ENCODE measurements at regions not wholly inside any gene's neighbourhood (a gene's known extent, or its start where the extent isn't known, plus 50 kb on each side); places are given as distances from the start of the nearest gene placed in this dataset.
"Not testable (repeated sequence)": the region's sequence is repeated elsewhere in the genome, so short reads cannot be mapped to it uniquely, and the experiment has no call there.

DNA sequence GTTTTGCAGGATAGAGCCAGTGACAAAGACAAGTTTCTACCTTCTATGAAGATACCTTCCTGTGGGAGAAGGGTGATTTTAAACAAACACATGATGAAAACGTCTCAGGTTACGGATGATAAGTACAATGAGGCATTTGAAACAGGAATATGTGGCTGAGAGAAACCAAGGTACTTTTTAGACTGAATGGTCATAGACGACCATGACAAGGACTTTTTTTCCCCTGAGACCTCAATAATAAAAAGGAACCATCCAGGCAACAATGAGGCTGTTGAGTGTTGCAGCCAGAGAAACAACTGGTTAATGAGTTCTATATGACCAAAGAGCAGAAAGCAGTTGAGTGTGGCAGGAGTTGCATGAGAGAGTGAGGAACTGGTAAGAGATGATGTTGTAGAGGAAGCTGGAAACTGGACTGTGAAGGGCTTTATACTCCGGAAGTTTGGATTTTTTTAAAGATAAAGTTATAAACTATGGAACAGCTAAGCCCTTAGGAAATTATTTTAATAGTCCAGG, 306.1 kb upstream of the CYRIA start:
- no peak for DNase-seq (ENCODE audit: low read depth)

DNA sequence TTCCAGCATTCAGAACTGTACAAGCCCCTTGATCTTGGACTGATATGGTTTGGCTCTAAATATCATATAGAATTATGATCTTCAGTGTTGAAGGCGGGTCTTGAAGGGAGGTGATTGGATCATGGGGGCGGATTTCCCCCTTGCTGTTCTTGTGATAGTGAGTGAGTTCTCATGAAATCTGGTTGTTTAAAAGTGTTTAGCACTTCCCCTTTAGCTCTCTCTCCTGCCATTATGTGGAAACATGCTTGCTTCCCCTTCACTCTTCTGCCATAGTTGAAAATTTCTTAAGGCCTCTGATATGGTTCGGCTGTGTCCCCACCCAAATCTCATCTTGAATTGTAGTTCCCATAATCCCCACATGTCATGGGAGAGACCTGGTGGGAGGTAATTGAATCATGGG, 305.3 kb upstream of the CYRIA start:
- DNase-seq (ENCODE audit: low read depth): not testable (repeated sequence)

DNA sequence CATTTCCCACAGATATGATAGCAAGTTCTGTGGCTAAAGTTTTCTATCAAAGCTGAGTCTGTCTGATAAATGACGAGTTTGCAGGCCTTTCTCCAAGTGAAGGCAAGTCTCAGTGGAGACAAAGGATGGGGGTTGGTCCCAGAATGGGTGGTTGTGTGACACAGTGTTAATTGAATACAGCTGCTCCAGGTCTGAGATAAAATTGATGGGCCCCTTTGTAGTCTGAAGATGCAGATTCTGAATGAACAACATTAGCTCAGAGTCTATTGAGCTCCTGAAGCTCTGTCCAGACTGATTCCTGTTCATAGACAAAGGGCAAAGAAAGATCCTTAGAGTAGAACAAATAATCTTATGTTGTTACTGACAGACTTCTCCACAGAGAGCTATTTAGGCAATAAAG, 296.9 kb upstream of the CYRIA start:
- no peak for DNase-seq (ENCODE audit: low read depth)

DNA sequence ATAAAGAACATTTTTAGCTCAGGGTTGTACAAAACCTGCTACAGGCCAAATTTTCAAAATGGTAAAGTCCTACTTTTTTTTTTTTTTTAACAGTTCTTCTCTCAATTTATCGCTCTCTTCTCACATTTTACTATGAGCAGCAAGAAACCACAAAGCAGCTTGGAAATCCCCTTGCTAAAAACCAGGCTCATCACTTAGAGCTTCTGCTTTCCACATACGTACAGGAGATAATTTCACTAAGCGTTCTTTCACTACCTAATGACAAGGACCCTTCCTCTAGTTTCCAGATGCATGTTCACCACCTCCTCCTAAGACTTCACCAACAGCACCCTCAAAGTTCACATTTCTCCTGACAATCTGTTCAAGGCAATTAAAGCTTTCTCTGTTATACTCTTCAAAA, 294.9 kb upstream of the CYRIA start:
- DNase-seq (ENCODE audit: low read depth): no peak

DNA sequence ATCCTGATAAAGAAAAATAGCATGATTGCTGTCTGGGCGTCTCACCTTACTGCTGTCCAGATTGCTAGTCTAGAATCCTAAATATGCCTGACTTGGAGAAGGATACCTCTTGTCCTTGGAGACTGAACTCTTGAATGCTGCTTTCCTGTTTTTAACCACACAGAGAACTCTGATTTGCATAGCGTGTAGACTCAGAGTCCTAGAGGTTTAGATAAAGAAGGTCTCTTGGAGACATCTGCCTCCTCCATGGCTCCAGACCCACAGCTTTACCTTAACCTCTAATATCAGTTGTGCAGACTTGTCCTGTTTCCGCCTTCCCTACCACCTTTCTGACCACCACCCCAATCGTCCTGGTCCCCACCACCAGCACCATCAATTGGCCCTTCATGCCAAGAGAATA, 292.6 kb upstream of the CYRIA start:
- no peak for DNase-seq (ENCODE audit: low read depth)

DNA sequence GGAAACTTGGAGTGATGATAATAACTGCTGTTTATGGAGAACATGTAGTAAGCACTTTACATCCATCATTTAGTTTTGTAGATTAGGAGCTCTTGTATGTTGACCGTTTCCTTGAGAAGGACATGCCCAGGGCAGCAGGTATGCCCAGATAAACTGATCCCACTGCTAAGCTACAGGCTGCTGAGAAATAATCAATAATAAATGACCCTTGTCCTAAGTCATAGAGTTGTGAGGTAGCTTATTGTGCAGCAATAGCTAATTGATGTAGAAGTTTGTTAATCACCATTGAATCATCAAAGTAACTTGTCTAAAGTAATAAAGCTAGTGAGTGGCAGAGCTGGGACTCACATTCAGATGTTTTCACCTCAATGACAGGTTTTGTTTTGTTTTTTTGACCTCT, 287.2 kb upstream of the CYRIA start:
- DNase-seq (ENCODE audit: low read depth): no peak

DNA sequence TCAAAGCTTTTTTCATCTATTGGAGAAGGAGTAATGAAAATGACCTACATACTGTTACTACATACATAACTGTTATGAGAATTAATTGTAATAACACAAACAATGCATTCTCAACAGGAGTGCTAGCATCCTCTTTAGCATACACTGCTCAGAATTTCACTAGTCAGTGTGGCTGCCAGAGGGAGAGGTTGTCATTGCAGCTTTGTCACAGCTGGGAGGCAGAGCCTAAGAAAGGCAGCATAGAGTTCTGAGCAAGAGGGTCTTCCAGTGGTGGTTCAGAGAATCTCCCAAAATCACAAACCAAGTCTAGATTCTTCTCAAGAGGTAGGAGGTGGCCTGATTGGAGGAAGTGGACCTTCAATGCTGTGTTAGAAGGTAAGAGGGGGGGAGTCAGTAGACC, 286.7 kb upstream of the CYRIA start:
- no peak for DNase-seq (ENCODE audit: low read depth)

DNA sequence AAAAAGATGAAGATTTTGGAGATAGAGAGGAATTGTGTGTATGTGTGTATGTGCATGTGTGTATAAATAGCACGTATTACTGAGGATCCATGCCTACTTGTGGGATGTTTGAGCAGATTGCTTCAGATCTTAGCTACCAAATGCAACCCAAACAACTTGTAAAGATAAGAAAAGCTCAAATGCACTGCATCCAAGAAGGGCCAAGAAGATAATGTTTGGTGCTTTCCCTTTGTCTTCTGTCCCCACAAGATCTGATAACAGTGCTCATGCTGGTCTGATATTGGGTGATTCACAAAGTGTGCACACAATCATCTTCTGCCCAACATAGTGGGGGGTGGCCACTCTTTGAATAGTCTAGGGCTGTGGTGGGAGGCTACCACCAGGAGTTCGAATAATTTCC, 284.8 kb upstream of the CYRIA start:
- DNase-seq (ENCODE audit: low read depth): peak; percentile 74

DNA sequence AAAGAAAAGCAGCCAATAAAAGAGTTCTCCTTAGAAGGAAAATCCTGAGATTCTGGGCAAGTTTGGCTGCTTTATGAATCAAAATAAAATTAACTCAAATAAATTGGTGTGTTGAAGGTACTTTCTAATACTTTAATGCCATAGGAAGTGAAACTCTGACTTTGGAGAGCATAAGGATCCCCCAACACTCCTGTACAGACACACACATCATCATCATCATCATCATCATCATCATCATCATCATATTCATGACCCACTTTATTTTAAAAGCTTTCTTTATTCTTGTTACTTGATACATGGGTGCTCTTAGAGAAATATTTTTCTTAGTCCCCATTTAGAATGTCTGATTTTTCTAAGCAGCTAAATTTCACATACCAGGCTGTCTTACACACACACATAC, 283.1 kb upstream of the CYRIA start:
- DNase-seq (ENCODE audit: low read depth): no peak

DNA sequence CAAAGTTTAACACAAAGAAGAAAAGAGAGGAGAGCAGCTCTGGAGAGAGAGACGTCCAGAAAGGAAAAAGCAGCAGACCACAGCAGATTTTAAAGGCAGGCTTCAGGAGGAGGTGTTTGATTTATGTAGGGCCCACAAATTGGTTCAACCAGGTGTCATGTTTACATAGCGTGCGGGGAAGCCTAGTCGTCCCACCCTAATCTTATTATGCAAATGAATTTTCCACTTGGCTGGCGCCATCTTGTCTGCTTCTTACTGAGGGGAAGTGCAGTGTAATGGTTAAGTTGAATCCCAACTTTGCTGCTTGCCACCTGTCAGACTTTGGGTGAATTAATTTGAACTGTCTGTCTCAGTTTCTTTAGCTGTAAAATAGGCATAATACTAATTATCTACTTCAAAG, 282.4 kb upstream of the CYRIA start:
- DNase-seq (ENCODE audit: low read depth): no peak

DNA sequence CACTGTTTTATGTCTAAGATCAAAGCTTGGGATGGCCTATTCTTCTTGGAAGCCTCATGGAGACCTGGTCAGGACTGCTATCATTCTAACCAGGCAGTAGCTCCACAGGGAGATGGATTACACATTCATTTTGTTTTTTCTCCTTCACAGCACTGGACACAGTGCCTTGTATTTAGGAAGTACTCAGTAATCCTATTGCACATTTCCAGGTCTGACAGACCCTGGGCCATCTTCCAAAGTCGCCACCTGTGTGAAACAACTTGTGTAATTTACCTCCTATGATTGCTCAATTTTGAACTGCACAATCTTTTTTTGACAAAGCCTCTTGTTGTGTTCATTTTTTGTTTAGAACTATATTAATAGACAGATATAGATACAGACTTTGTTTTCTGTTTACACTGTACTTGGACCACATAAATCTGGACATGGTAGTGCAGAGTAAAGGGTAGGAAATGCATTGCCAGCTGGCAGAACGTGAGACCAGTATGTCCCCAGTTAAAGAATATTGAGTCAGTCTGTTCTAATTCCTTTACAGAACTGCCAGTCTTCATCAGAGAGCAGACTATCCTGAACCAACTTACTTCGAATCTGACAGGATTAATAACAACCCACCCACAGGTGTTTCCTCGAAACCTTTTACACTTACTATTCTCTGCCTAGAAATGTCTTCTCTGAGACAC, 277.8 kb upstream of the CYRIA start:
- DNase-seq (ENCODE audit: low read depth): no peak

DNA sequence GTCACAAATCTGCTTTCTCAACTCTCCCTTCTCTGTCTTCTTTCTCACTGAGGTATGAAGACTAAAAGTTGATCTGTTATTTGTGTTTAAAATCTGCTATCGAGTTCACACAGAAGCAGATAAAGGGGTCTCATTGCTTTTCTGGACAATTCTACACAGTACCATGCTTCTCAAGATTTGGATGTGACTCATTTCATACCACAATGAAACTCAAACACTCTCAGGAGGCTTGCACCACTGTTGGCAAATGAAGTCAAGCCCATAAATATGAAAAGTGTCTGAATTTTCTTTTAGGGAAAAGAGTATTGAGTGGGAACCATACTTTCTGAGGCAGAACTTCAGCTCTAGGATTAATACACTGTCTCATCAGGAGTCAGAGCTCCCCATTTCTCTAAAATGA, 274.6 kb upstream of the CYRIA start:
- no peak for DNase-seq (ENCODE audit: low read depth)

DNA sequence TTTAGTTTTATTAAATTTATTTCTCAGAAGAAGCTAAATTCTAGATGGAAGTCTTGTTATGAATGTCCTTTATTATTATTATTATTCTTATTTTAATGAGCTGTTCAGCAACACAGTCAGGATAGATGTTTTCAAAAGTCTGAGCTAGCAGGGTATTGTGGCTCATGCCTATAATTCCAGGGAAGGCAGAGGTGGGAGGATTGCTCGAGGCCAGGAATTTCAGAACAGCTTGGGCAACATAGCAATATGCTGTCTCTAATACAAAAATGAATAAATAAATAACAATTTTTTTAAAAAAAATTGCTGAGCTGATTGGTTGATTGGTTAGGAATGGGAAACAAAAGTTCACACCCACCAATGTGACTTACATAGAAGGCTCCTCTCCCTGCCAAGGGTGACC, 274.1 kb upstream of the CYRIA start:
- no peak for DNase-seq (ENCODE audit: low read depth)

DNA sequence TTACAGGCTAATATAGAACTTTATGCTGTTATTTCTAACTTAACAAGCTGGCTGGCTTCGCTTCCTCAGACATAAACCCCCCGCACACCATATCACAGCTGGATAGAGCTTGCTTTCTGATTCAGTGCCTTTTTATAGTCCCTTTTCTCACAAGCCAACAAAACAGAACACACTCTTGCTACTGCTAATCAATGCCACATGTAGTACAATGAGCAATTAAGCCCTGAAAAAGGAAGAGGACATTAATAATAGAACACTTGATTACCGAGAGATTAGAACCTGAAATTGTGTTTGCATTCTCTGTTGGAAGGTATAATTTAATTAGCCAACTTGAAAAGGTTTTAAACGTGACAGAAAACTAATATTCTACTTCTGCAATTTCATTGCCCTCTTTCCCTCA, 267.7 kb upstream of the CYRIA start:
- no peak for DNase-seq (ENCODE audit: low read depth)

DNA sequence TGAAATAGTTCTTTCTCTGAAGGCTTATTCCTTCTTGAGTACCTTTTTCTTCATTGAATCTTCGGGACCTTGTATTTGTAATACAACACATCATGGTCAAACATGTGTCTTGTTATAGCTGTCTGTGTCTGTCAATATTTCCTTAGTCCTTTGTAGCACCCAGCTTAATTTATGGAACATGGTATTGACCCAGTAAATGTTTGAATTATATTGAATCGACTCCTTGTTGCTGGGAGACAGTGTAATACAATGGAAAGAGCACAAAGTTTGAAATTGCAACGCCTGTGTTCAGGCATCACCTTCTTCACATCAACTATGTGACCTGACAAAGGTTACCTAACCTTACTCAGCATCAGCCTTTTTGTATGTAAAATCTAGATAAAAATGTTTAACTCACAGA, 267.2 kb upstream of the CYRIA start:
- no peak for DNase-seq (ENCODE audit: low read depth)

DNA sequence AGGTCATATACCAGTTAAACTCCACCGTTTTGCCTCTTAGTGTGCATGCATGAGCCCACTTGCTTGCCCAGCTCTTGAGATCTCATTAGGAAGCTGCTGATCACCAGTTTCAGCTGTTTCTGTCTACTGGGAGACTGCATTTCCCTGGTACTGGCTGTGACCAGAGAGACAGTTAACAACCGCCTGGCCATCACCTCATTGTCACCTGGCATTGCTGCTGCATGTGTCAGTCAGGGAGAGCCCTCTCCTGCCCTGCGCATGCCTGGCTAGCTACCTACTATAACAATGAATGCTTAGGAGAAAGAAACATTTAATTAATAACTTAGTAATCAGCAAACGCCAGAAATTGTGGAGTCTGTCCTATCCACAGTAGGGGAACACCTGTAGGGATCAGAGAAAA, 265.8 kb upstream of the CYRIA start:
- DNase-seq (ENCODE audit: low read depth): no peak

DNA sequence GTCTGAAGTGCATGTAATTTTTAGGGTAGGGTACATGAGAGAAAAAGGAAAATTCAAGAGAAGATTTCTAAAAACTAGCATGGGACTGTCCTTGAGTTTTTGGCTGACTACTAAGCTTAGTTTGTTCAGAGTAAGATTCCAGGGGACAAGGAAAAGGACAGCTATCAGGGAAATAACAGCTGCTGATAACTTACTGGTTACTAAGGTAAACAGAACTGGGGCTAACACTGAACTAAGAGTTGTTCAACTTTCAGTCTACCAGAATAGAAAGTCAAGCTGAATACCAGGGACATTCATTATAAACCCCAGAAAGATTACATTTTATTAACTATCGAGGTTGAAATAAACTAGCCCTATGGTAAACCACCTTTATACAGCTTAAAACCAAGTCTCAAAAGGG, 261.8 kb upstream of the CYRIA start:
- no peak for DNase-seq (ENCODE audit: low read depth)

DNA sequence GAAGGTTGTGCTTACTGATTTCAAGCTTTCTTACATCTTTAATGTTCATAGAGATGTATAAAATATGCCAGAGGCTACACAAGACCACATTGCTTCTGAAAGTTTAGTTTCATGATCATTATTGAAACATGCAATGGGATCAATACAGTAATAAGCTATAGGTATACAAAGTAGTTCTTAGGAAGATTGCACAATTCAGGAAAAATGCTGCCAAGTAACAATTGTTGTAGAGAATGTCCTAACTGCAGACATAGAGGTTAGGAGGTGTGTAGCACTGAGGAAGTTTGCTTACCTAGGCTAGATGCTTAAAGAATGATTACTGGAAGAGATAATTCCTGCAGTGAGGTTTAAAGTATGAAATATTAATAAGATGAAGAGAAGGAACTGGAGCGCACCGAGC, 259.5 kb upstream of the CYRIA start:
- no peak for DNase-seq (ENCODE audit: low read depth)

DNA sequence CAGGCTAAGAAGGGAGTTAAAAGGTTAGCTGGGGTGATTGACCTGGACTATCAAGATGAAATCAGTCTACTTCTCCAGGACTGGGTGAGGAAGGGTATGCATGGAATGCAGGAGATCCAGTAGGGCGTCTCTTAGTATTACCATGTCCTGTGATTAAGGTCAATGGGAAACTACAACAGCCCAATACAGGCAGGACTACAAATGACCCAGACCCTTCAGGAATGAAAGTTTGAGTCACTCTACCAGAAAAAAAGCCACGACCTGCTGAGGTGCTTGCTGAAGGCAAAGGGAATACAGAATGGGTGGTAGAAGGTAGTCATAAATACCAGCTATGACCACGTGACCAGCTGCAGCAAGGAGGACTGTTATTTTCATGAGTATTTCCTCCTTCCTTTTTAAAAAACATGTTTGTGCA, 249.7 kb upstream of the CYRIA start:
- DNase-seq (ENCODE audit: low read depth): not testable (repeated sequence)

DNA sequence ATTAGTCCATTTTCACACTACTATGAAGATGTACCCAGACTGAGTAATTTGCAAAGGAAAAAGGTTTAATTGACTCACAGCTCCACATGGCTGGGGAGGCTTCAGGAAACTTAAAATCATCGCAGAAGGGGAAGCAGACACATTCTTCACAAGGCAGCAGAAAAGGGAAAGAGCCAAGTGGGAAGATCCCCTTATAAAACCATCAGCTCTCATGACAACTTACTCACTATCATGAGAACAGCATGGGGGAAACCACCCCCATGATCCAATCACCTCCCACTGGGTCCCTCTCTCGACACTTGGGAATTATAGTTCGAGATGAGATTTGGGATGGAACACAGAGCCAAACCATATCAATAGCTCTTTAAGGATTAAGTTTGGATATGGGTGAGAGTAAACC, 246.1 kb upstream of the CYRIA start:
- DNase-seq (ENCODE audit: low read depth): no peak

DNA sequence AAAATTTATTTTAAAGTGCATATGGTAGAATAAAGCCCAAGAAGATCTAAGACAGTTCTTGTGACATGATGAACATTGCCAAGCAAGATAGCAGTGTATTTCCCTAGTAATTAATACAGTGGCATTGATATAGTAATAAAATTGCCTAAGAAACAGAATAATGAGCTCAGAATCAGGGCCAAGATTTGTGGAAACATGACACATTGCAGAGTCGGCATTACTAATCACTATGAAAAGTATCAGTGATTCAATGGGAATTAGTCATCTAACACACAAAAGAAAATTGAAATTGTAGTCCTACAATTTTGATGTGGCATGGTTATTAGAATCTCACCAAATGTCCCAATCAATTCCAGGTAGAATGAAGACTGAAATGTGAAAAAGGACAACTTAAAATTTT, 243.0 kb upstream of the CYRIA start:
- DNase-seq (ENCODE audit: low read depth): no peak

DNA sequence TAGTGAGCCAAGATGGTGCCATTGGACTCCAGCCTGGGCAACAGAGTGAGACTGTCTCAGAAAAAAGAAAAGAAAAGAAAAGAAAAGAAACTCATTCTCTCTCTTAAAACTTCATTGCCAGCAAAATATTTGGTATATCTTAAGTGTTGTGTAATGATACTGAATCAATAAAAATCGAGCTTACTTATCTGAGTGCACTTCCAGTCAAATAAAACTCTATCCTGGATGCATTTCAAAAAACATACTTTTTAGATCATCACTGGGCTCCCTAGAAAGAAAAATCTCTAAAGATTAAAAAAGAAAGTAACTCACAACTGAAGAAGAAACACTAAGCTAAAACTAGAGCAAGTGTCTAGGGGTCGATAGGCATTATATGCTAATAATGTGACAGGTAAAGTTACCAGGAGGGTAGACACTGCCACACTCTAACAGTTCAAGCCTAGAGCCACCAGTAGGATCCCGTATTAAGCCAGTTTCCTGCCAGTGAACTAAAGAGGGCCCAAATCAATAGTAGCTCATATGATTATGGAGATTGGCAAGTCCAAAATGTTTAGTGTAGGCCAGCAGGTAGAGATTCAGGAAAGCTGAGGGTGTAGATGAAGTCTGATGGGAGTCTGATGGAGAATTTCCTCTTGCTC, 242.1 kb upstream of the CYRIA start:
- DNase-seq (ENCODE audit: low read depth): no peak

DNA sequence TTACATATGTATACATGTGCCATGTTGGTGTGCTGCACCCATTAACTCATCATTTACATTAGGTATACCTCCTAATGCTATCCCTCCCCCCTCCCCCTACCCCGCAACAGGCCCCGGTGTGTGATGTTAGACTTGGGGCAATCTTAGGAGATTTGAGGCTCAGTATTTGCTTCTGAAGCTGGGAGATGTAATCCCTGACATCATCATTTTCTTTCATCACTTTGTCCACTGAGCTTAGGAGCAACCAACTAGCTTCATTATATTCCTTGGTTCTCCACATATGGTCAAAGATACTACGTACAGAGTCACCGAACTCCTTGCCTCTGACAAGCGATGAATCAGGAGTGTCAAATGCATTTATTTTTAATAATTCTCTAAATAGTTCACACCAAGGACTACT, 239.7 kb upstream of the CYRIA start:
- not testable (repeated sequence) for DNase-seq (ENCODE audit: low read depth)

DNA sequence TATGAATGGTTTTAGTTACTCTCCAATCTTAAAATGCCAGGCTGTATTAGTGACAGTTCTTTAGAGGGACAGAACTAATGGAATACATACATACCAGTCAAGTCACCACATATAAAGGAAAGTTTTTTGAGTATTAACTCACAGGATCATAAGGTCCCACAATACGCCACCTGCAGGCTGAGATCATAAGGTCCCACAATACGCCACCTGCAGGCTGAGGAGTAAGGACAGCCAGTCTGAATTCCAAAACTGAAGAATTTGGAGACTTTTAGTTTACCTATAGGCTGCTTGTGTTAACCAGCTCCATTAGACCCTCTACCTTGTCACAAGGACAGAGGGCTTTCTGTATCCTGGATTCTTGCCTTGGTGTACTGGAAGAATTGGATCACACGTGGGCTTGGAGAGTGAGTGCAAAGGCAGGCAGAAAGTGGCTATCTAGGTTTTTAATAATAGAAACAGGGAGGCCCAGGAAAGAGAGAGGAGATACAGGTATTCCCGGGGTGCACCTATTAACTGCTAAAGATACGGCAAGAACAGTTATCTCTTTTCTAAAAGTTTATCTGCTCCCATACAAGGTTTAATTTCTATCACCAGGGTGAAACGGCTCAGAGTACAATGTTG, 234.9 kb upstream of the CYRIA start:
- peak; percentile 15 for DNase-seq (ENCODE audit: low read depth)
